Activated CD4-positive, alpha-beta T cell treated with anti-CD3 and anti-CD28 coated beads, Interleukin-2, Interleukin-4, amounts not matched to agents 100 ng/mL and 50 ng/mL, durations not matched to agents 16 hours and 8 hours (primary cell): ENCODE measurements at regions not wholly inside any gene's neighbourhood (a gene's known extent, or its start where the extent isn't known, plus 50 kb on each side); places are given as distances from the start of the nearest gene placed in this dataset.
"Not testable (repeated sequence)": the region's sequence is repeated elsewhere in the genome, so short reads cannot be mapped to it uniquely, and the experiment has no call there.

Experiments used
- DNase-seq: peaks from one replicate; pipeline ENCODE4 v3.0.0-alpha.2; 2020; ENCODE audit warnings: low spot score

GRCh38 chr2:208799397-208799796 lies 392.8 kb downstream of the PTH2R start:
- DNase-seq: no peak

GRCh38 chr2:208800887-208801286 lies 394.3 kb downstream of the PTH2R start:
- DNase-seq: not testable (repeated sequence)

- DNase-seq: no peak
These were observed 401.2 kb downstream of the PTH2R start for GRCh38 chr2:208807756-208808155.

GRCh38 chr2:208811885-208812284 lies 405.3 kb downstream of the PTH2R start:
- not testable (repeated sequence) for DNase-seq

GRCh38 chr2:208819190-208819589 lies 412.6 kb downstream of the PTH2R start:
- no peak for DNase-seq

- no peak for DNase-seq
These were observed 413.6 kb downstream of the PTH2R start for GRCh38 chr2:208820014-208820688.

- DNase-seq: no peak
These were observed 420.5 kb downstream of the PTH2R start for GRCh38 chr2:208827109-208827508.

GRCh38 chr2:208827549-208828221 lies 421.1 kb downstream of the PTH2R start:
- DNase-seq: no peak

GRCh38 chr2:208830203-208830602 lies 423.6 kb downstream of the PTH2R start:
- DNase-seq: no peak

- no peak for DNase-seq
These were observed 441.1 kb downstream of the PTH2R start for GRCh38 chr2:208847651-208848050.

- no peak for DNase-seq
These were observed 448.1 kb downstream of the PTH2R start for GRCh38 chr2:208854717-208855116.

GRCh38 chr2:208867374-208867773 lies 460.8 kb downstream of the PTH2R start:
- DNase-seq: no peak

- DNase-seq: peak; percentile 19
These were observed 466.0 kb downstream of the PTH2R start for GRCh38 chr2:208872591-208872990.

- no peak for DNase-seq
These were observed 473.1 kb downstream of the PTH2R start for GRCh38 chr2:208879666-208880065.

GRCh38 chr2:208880171-208880570 lies 473.6 kb downstream of the PTH2R start:
- no peak for DNase-seq

- DNase-seq: no peak
These were observed 483.9 kb downstream of the PTH2R start for GRCh38 chr2:208890486-208890885.

GRCh38 chr2:208892203-208892602 lies 485.6 kb downstream of the PTH2R start:
- no peak for DNase-seq

GRCh38 chr2:208906330-208906729 lies 499.7 kb downstream of the PTH2R start:
- no peak for DNase-seq

- DNase-seq: no peak
These were observed 508.4 kb upstream of the MAP2 start for GRCh38 chr2:208915401-208915800.

- DNase-seq: no peak
These were observed 507.0 kb upstream of the MAP2 start for GRCh38 chr2:208916881-208917280.

- not testable (repeated sequence) for DNase-seq
These were observed 502.5 kb upstream of the MAP2 start for GRCh38 chr2:208921358-208921757.

- no peak for DNase-seq
These were observed 496.0 kb upstream of the MAP2 start for GRCh38 chr2:208927867-208928266.

- DNase-seq: no peak
These were observed 494.5 kb upstream of the MAP2 start for GRCh38 chr2:208929139-208929864.
